Motor neuron (in vitro differentiated cells): ENCODE measurements at regions not wholly inside any gene's neighbourhood (a gene's known extent, or its start where the extent isn't known, plus 50 kb on each side); places are given as distances from the start of the nearest gene placed in this dataset.
"Not testable (repeated sequence)": the region's sequence is repeated elsewhere in the genome, so short reads cannot be mapped to it uniquely, and the experiment has no call there.

Experiments used
- ATAC-seq, 8 experiments: fragments of 200-7000 bp; cut with Tn5 transposase; replicated peaks in 6 of 8; 2 replicates each; pipeline ENCODE4 v1.8.0; 2021; ENCODE audit warnings: mild to moderate bottlenecking in 8 of 8, moderate library complexity in 8 of 8
- H3K27ac ChIP-seq, 2 donors: fragments of 250-450 bp; sonication (Bioruptor Pico); 2 replicates each; pipeline ENCODE4 v1.9.0; 2021; ENCODE audit warnings: antibody characterized with exemption in 2 of 2, mild to moderate bottlenecking in 2 of 2, moderate library complexity in 1 of 2
- H3K4me1 ChIP-seq, 2 donors: fragments of 250-450 bp; sonication (Bioruptor Pico); replicated peaks in 1 of 2; 2 replicates each; pipeline ENCODE4 v1.6.1; 2021; ENCODE audit warnings: antibody characterized with exemption in 2 of 2, mild to moderate bottlenecking in 2 of 2, moderate library complexity in 1 of 2
- H3K4me3 ChIP-seq, 5 donors: fragments of 250-450 bp; sonication (Bioruptor Pico); 2 replicates each; pipeline ENCODE4 v1.9.0; 2021; ENCODE audit warnings: antibody characterized with exemption in 5 of 5, mild to moderate bottlenecking in 5 of 5, moderate library complexity in 4 of 5
- WGBS, 10 experiments: fragments of 450-650 bp; shearing (Covaris generic); methylation state at CpG; one replicate each; pipeline ENCODE4 v1.0.0; 2022; 5-methylcytosine and 5-hydroxymethylcytosine counted together
- in situ Hi-C, 9 experiments: fragments of 400-800 bp; cut with MboI; loops; one replicate each; pipeline ENCODE4 v1.15.0; 2021; ENCODE audit warnings: low sequenced_read_pairs in 9 of 9, low pct_unique_long_range_greater_than_20kb in 2 of 9; ENCODE audit not compliant: unreplicated experiment in 9 of 9

- no peak overlapping the region for H3K4me3 ChIP-seq
- 0 to 100% (median 69%) methylated on average over 1 of the region's 1 CpG; no CpG with 5 or more reads in 4 of the 10 experiments for WGBS, 10 experiments
- H3K27ac ChIP-seq = no peak overlapping the region
- ATAC-seq = no peak
- in situ Hi-C loops = no loop called here
- H3K4me1 ChIP-seq = no peaks in the 10 kb centered on the region
Measured at GRCh38 chr1:157460381-157460780, 91.9 kb downstream of the FCRL5 start.

DNA sequence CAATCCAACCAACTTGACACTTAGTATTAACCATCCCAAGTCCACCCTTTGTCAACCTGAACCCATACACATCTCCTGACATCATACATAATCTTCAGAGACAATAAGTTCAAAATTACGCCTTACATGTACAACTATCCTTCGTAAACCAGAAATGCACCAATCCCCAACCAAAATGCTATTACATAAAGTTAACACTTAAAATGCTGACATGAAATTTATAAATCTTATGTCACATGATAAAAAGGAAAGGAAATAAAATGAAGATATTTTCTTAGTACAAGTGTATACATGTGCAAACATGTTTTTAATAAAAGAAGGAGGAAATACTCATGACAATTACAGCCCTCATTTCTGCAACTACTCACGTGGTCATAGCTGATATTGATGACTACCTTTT lies 95.0 kb downstream of the FCRL5 start:
- no peaks in the 10 kb centered on the region for H3K4me1 ChIP-seq
- WGBS, 10 experiments = 20 to 95% (median 83%) methylated on average over 2 to 3 of the region's 3 CpGs; no CpG with 5 or more reads in 3 of the 10 experiments
- no peak overlapping the region for H3K4me3 ChIP-seq
- no peak overlapping the region for H3K27ac ChIP-seq
- ATAC-seq = no peak
- in situ Hi-C loops = no loop called here

- Histone ChIP-seq H3K4me3 (no peak overlapping the region), H3K4me1 (no peaks in the 10 kb centered on the region), H3K27ac (no peak overlapping the region)
- ATAC-seq = no peak
- in situ Hi-C loops = no loop called here
- 0 to 14% (median 0%) methylated on average over 1 of the region's 1 CpG; no CpG with 5 or more reads in 3 of the 10 experiments for WGBS, 10 experiments
Measured at GRCh38 chr1:157455318-157455717, 97.0 kb downstream of the FCRL5 start.

- Histone ChIP-seq H3K27ac (no peak overlapping the region), H3K4me1 (no peaks in the 10 kb centered on the region), H3K4me3 (no peak overlapping the region)
- ATAC-seq = no peak
- 17 to 100% (median 97%) methylated on average over 1 to 2 of the region's 2 CpGs; no CpG with 5 or more reads in 2 of the 10 experiments for WGBS, 10 experiments
- in situ Hi-C loops = no loop called here
Measured at GRCh38 chr1:157450106-157450505, 102.2 kb downstream of the FCRL5 start.

GRCh38 chr1:157448636-157449035 lies 103.7 kb downstream of the FCRL5 start:
- Histone ChIP-seq H3K27ac (no peak overlapping the region), H3K4me1 (no peaks in the 10 kb centered on the region), H3K4me3 (no peak overlapping the region)
- in situ Hi-C loops = no loop called here
- ATAC-seq = no peak

- 96 to 98% methylated on average over 11 to 15 of the region's 31 CpGs; no CpG with 5 or more reads in 8 of the 10 experiments for WGBS, 10 experiments
- ATAC-seq, H3K4me3 ChIP-seq, in situ Hi-C loops, H3K27ac ChIP-seq, H3K4me1 ChIP-seq: not testable (repeated sequence)
Measured at GRCh38 chr1:157446356-157446755, 106.0 kb downstream of the FCRL5 start.

GRCh38 chr1:157445616-157446140 lies 106.6 kb downstream of the FCRL5 start:
- 86 to 100% (median 94%) methylated on average over 1 to 14 of the region's 15 CpGs; no CpG with 5 or more reads in 5 of the 10 experiments for WGBS, 10 experiments
- in situ Hi-C loops, ATAC-seq: not testable (repeated sequence)

GRCh38 chr1:157442065-157442464 lies 110.2 kb downstream of the FCRL5 start:
- ATAC-seq = no peak
- WGBS, 10 experiments = 20 to 79% (median 55%) methylated on average over 1 of the region's 1 CpG; no CpG with 5 or more reads in 5 of the 10 experiments
- Histone ChIP-seq H3K27ac (no peak overlapping the region), H3K4me1 (peaks cover 0 to 4% of the 10 kb centered on the region in 2 donors), H3K4me3 (no peak overlapping the region)
- in situ Hi-C loops = no loop called here

More at GRCh38 chr1:157445616-157446140, 106.6 kb downstream of the FCRL5 start:
- not testable (repeated sequence) for H3K4me1 ChIP-seq, H3K27ac ChIP-seq, H3K4me3 ChIP-seq

DNA sequence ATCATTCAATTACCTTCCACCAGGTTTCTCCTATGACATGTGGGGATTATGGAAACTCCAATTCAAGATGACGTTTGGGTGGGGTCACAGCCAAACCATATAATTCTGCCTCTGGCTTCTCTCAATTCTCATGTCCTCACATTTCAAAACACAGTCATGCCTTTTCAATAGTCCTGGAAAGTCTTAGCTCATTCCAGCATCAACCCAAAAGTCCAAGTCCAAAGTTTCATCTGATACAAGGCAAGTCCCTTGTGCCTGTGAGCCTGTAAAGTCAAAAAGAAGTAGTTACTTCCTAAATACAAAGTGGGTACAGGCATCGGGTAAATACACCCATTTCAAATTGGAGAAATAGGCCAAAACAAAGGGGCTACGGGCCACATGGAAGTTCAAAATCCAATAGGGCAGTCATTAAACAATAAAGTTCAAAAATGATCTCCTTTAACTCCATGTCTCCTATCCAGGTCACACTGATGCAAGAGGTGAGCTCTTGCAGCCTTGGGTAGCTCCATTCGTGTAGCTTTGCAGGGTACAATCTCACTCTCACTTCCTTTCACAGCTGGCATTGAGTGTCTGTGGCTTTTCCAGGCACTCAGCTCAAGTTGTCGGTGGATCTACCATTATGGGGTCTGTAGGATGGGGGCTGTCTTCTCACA lies 112.9 kb downstream of the FCRL5 start:
- WGBS, 10 experiments = 0 to 88% (median 83%) methylated on average over 1 to 5 of the region's 5 CpGs; no CpG with 5 or more reads in 1 of the 10 experiments
- in situ Hi-C loops = no loop called here
- Histone ChIP-seq H3K27ac (no peak overlapping the region), H3K4me1 (peaks cover 0 to 4% of the 10 kb centered on the region in 2 donors), H3K4me3 (no peak overlapping the region)
- ATAC-seq = peak in 2 of 8 experiments; percentile 29 to 30

DNA sequence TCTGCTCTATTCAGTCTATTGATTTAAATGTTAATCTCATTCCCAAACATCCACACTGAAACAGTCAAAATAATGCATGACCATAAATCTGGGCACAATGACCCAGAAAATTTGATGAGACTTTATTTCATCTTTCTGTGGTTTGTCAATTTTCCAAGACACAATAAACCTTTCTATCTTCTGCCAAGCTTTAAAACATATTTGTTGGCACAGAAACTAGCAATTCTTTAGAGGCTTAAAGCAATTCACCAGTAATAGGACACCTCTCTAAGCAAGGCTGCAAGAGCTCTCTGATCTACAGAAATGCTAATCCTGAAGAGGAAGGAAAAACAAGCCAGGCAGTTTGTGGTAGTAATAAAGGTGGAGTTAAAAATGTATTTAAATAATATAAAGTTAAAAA lies 113.7 kb downstream of the FCRL5 start:
- Histone ChIP-seq H3K4me1 (peaks cover 0 to 4% of the 10 kb centered on the region in 2 donors), H3K4me3 (no peak overlapping the region), H3K27ac (no peak overlapping the region)
- in situ Hi-C loops = no loop called here
- peak in 2 of 8 experiments; percentile 55 to 76 for ATAC-seq

GRCh38 chr1:157438146-157438545 lies 114.2 kb downstream of the FCRL5 start:
- Histone ChIP-seq H3K27ac (no peak overlapping the region), H3K4me3 (no peak overlapping the region), H3K4me1 (peaks cover 0 to 4% of the 10 kb centered on the region in 2 donors)
- in situ Hi-C loops = no loop called here
- WGBS, 10 experiments = 17 to 88% (median 81%) methylated on average over 1 of the region's 1 CpG; no CpG with 5 or more reads in 4 of the 10 experiments
- peak in 2 of 8 experiments; percentile 16 to 18 for ATAC-seq

- in situ Hi-C loops = no loop called here
- no peak overlapping the region for H3K27ac ChIP-seq
- WGBS, 10 experiments = 64 to 100% (median 92%) methylated on average over 2 to 4 of the region's 4 CpGs; no CpG with 5 or more reads in 4 of the 10 experiments
- peaks cover 0 to 4% of the 10 kb centered on the region in 2 donors for H3K4me1 ChIP-seq
- no peak for ATAC-seq
- no peak overlapping the region for H3K4me3 ChIP-seq
Measured at GRCh38 chr1:157437296-157437695, 115.0 kb downstream of the FCRL5 start.

- no peak for ATAC-seq
- in situ Hi-C loops = no loop called here
- Histone ChIP-seq H3K4me3 (no peak overlapping the region), H3K4me1 (no peaks in the 10 kb centered on the region), H3K27ac (no peak overlapping the region)
- WGBS, 10 experiments = 10 to 100% (median 77%) methylated on average over 3 to 5 of the region's 5 CpGs
Measured at GRCh38 chr1:157431751-157432150, 120.6 kb downstream of the FCRL5 start.
